Liver (tissue), 3 donors: ENCODE measurements at regions not wholly inside any gene's neighbourhood (a gene's known extent, or its start where the extent isn't known, plus 50 kb on each side); places are given as distances from the start of the nearest gene placed in this dataset.

Experiments used
- CTCF ChIP-seq: fragments of 150-350 bp; IDR thresholded peaks from 2 replicates; pipeline ENCODE4 v1.5.1; 2017; ENCODE audit warnings: improper control_type of control experiment, low read depth, low read length; ENCODE audit not compliant: missing input control
- NR2F2 ChIP-seq: IDR thresholded peaks from 2 replicates; pipeline ENCODE4 v1.6.1; 2016; ENCODE audit warnings: antibody characterized with exemption
- donor health status: healthy.
- donor health status: healthy.

GRCh38 chr14:98634043-98634820 lies 637.8 kb downstream of the BCL11B start:
- no peak for TF ChIP-seq CTCF
- TF ChIP-seq NR2F2: no peak
